T47D (cell line): ENCODE measurements at regions not wholly inside any gene's neighbourhood (a gene's known extent, or its start where the extent isn't known, plus 50 kb on each side); places are given as distances from the start of the nearest gene placed in this dataset.
A peak's percentile ranks its signal among the peaks of the same experiment; 100 is the strongest.

ENCODE experiments used
- DNase-seq, 2 experiments: peaks; one replicate each; pipeline versions ENCODE4 v3.0.0 to v3.0.0-alpha.2; 2011 to 2012; ENCODE audit warnings: low read depth in 1 of 2, low spot score in 1 of 2
- JUND ChIP-seq: IDR thresholded peaks from 2 replicates; pipeline ENCODE4 v1.6.1; 2012; ENCODE audit warnings: low read depth
- in situ Hi-C: cut with HindIII; loops from 2 replicates; pipeline ENCODE4 v1.10.0; 2016; ENCODE audit warnings: low sequenced_read_pairs, low pct_unique_long_range_greater_than_20kb

DNA sequence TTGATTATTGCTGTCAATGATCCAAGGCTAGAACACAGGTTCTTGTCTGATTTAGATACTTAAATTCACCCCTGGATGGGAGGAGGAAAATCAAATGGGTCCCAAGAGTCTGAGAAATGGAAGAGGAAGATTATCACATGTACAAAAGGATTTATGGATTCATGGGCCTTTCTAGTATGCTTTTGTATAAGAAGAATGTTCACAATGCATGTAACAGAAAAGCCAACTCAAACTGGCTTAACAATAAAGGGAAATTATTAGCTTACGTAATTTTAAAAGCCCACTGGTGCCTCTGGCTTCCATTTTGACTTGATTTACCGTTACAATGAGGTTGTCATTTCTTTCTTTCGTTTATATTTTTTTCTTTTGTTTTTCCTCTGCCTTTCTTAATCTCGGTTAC is 782.5 kb upstream of the GRM7 start:
- no peak for DNase-seq
- in situ Hi-C loops, result no loop called here
- TF ChIP-seq JUND, result no peak

DNA sequence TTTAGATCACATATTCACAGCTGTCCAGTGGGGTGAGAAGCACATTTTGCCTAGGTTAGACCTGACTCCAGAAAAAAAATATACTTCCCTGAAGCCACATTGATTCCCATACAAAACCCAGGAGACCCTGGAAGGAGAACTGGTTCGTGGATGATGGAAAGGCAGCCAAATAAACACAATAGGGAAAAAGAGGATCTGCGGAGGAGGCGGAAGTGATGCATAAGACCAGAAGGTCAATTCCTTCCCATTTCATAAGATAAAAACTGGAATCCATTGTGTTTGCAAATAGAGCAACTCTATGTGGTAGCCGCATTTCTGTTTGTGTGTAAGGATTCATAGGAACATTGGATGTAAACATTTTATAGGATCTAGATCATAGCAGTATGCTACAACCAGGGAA is 781.9 kb upstream of the GRM7 start:
- in situ Hi-C loops, result no loop called here
- DNase-seq, result no peak

DNA sequence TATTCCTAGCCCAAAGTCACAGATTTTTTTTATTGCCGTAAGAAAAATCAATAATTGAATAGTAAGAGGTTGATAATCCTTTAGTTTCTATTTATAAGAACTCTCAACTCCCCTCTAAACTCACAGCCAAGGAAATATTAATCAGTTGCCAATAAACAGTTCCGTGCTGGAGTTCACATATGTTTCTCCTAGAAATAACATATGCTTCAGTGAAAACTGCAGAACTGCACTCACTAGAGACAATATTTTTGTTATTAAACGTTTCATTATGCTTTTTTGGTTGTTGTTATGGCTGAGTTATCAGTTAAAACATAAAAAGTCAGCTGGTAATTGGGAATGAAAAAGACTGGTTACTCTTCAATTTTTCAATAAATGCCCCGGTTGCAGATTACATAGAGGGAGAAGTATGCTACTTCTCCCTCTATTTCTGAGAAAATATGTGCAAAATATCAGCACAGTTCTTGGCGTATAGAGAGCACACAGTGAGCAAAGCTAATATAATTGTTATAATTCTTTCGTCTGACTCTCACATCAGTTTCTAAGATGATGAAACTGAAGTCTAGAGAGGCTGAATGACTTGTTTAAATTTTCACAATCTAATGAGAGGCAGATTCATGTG is 781.2 kb upstream of the GRM7 start:
- TF ChIP-seq JUND, result no peak
- DNase-seq, result no peak
- in situ Hi-C loops, result no loop called here

More for the DNA sequence above, 781.9 kb upstream of the GRM7 start:
- TF ChIP-seq JUND, result no peak

DNA sequence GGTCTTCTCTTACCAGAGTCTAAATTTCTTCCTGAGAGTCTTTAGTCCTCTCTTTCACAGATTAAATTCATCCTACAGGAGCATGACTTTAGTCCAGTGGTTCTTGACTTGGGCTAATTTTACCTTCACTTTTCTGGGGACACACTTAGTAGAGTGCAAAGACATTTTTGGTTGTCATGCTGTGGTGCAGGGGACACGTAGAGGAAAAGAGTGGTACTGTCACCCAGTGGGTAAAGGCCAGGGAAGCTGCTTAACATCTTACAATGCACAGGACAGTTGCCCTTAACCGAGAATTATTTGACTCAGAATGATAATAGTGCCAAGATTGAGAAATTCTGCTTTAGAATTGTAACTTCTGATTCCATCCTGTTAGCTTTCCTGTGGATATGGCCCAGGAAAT is 772.5 kb upstream of the GRM7 start:
- in situ Hi-C loops, result no loop called here
- DNase-seq, result peak in 1 of 2 experiments; percentile 38
- TF ChIP-seq JUND, result no peak

DNA sequence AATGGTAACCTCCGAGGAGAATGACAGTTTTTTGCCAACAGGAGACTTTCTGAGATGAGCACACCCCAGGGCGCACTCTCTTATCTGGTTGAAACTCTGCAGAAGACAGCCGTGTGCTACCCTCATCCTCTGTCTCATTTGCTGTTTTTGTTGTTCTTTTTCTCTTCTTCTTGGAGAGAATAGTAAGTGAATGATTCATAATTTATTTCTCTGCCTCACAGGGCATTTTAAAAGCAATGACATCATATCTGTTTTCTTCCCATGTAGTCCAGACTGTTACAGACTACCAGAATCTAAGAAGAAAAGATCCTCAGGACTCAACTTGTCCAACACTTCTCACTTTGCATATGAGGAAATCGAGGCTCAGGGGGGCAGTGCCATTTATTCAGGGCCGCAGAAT is 771.1 kb upstream of the GRM7 start:
- DNase-seq, result no peak
- in situ Hi-C loops, result no loop called here
- TF ChIP-seq JUND, result no peak

DNA sequence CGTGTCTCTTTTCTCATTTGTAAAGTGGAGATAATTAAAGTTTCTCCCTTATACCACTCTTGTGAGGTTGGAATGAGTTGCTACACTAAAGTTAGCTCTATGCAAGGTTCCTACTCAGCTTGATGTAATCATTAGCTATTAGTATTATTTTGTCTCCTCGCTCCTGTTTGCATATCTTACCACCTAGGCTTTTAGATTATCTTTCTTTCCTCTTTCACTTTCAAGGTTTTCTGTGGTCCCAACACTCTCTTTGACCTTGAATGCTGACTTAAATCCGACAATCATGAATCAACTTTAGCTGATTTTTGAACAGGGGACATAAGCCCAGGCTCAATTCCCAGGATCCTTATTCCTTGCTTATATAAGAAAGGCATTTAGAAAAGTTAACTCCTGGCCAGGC is 769.7 kb upstream of the GRM7 start:
- in situ Hi-C loops, result no loop called here
- TF ChIP-seq JUND, result no peak

DNA sequence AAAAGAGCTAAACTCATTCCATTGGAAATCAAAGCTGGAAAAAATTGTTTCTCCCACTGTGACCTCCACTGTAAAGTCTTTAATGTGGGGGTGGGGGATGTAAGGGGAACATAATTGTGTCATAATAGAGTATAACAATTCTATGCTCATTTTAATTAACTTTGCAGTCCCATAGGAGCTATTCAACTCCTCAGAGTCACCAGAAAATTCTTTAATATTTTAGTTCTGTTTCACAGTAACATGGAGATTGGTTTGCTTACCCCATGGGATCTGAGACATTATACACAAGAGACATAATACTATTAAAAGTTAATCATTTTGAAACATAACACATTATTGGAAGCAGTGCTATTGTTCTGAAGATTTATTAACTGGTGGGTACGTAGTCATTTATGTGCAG is 765.9 kb upstream of the GRM7 start:
- no peak for DNase-seq
- in situ Hi-C loops, result no loop called here
- no peak for TF ChIP-seq JUND

More for the DNA sequence above, 769.7 kb upstream of the GRM7 start:
- DNase-seq, result no peak

GRCh38 chr3:6097021-6097420 is 763.9 kb upstream of the GRM7 start:
- in situ Hi-C loops, result no loop called here
- DNase-seq, result no peak
- no peak for TF ChIP-seq JUND

DNA sequence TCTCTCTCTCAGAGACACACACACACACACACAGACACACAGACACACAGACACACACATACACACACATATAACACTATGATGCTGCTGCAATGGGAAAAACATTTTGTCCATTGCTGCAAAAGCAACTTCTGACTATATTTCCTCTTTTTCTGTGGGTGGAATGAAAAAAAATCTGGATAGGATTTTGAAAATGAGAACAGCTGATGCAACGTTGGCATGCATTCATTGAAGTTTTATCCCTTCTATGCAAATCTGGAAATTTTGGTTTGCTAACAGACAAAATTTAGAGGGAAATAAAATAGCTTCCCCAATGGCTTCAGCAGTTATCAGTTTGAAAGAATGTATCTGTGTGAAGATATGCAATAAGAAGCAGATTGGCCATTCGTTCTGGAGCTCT is 763.4 kb upstream of the GRM7 start:
- in situ Hi-C loops, result no loop called here
- TF ChIP-seq JUND, result no peak
- no peak for DNase-seq

- in situ Hi-C loops, result no loop called here
- no peak for TF ChIP-seq JUND
- DNase-seq, result no peak
These were observed 762.3 kb upstream of the GRM7 start for GRCh38 chr3:6098516-6099157.

- TF ChIP-seq JUND, result no peak
- no peak for DNase-seq
- in situ Hi-C loops, result no loop called here
These were observed 761.3 kb upstream of the GRM7 start for GRCh38 chr3:6099458-6100075.

DNA sequence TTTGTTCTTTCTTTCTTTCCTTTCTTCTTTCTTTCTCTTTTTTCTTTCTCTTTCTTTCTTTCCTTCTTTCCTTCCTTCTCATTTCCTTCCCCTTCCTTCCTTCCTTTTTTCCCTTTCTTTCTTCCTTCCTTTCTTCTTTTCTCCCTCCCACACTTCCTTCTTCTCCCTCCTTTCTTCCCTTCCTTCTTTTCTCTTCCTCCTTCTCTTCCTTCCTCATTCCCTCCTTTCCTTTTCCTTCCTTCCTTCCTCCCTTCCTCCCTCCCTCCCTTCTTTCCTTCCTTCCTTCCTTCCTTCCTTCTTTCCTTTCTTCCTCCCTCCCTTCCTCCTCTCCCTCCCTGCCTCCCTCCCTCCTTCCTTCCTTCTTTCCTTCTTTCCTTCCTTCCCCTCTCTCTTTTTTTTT is 755.7 kb upstream of the GRM7 start:
- in situ Hi-C loops, result no loop called here
- DNase-seq, result no peak
- TF ChIP-seq JUND, result no peak

DNA sequence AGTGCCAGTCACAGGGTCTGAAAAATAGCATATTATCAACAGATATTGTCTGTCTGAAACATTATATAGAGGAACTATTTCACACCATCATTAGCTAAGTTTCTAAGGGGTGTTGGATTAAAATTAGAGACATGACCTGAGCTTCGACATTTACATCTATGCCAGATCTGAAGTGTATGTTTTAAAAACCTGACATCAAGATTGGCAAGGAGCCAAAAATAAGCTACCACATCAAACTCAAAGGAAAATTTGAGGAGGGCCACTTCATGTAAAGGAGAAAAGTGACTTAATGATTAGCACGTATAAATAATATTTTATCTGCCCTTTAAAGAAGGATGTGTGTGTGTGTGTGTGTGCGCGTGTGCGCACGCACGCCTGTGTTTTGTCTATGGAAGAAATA is 752.0 kb upstream of the GRM7 start:
- in situ Hi-C loops, result no loop called here
- TF ChIP-seq JUND, result no peak
- DNase-seq, result no peak

DNA sequence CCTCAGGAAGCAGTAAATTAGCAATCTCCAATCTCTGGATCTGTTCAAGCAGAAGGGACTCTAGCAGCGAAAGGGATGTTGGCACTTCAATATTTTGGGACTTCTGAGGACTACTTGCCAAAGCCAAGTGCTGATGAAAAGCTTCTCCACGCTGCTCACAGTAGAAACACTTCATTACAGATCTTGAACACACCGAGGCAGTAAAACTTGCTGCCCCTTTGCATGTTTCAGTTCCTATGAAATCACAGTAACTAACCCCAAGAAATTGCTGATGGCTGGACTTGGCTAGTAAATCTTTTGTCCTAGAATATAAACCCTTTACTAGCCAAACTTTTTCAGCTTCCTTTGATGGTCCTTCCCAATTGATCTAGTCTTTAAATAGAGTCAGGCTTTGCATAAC is 750.5 kb upstream of the GRM7 start:
- DNase-seq, result no peak
- TF ChIP-seq JUND, result no peak
- in situ Hi-C loops, result no loop called here
